Peyer's patch (tissue), 4 donors: ENCODE measurements at regions not wholly inside any gene's neighbourhood (a gene's known extent, or its start where the extent isn't known, plus 50 kb on each side); places are given as distances from the start of the nearest gene placed in this dataset.

ENCODE experiments used
- CTCF ChIP-seq, 6 experiments: fragments of 450-650 bp in 4 of 6; fragments of 200-600 bp in 2 of 6; sonication (generic) in 1 of 6; IDR thresholded peaks; one replicate each; pipeline ENCODE4 v1.5.1; 2017 to 2019; ENCODE audit warnings: antibody characterized with exemption in 6 of 6, mild to moderate bottlenecking in 3 of 6, moderate library complexity in 1 of 6
- POLR2A ChIP-seq, 2 donors: fragments of 450-650 bp; IDR thresholded peaks; one replicate each; pipeline ENCODE4 v1.5.1; 2017; ENCODE audit warnings: antibody characterized with exemption in 2 of 2, mild to moderate bottlenecking in 2 of 2, moderate library complexity in 2 of 2

- TF ChIP-seq CTCF (IDR thresholded peaks at IDR 0.05) (no peak), POLR2A (IDR thresholded peaks at IDR 0.05) (no peak)
These were observed 237.4 kb upstream of the GMDS start for GRCh38 chr6:2482773-2483172.
